ENCODE measurements at regions not wholly inside any gene's neighbourhood (a gene's known extent, or its start where the extent isn't known, plus 50 kb on each side); places are given as distances from the start of the nearest gene placed in this dataset.
A peak's percentile ranks its signal among the peaks of the same experiment; 100 is the strongest.

- DNase-seq = no peak
Observed at GRCh38 chr15:29456964-29457363, 187.3 kb upstream of the NSMCE3 start.

GRCh38 chr15:29456255-29456654 lies 186.6 kb upstream of the NSMCE3 start:
- DNase-seq = peak in 2 of 58 donors; percentile 13 to 25

GRCh38 chr15:29455530-29455929 lies 185.9 kb upstream of the NSMCE3 start:
- DNase-seq = no peak

GRCh38 chr15:29455055-29455454 lies 185.4 kb upstream of the NSMCE3 start:
- DNase-seq = no peak

DNA sequence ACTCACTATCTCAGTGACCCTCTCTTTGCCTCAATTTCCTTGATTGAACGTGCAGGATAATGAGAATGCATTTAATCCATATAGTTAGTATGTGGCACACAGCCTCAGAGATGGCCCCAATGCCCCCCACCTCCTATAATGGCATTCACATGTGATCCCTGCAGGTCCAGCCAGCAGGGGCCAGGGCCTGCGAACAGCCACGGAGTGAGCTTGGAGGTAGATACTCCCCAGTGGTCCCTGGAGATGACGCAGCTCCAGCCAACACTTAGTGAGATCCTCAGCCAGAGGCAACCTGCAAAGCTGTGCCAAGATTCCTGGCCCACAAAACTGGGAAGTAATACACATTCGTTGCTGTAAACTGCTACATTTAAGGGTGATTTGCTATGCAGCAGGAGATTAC lies 184.9 kb upstream of the NSMCE3 start:
- DNase-seq = no peak

DNA sequence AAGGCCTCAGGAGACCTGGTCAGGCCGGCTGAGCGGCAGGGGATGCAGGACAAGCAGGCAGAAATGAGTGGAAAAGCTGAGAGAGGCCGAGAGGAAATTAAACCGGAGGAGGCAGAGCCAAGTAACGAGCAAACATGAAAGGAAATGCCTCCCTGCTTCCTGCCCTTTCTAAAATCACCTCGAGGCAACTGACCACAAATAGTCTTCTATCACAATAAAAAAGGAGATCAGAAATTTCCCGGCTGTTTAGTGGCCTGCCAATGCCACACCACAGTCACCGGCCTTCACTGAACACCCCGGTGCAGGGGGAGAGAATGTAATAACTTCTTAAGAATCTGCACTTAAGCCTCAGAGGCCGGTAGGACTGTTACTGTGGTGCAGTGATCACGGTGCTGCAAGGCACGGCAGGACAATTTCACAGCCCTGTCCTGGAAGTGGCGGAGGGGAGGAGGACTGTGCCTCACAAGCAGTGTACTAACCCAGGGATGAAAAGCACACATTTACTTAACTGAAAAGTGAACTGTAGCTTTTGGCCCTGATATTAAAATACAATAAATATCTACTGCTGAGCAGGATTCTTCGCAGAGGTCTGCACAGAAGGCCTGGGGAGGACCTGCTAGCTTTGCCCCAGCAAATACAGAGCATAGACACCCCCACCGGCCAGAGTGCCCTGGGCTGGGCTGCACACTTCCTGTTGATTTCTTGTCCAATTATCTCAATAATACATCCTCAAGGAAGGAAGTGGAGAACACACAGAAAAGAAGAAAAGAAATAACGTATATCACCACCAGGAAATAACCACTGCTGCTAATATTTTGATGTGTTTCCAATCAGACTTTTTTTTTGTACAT lies 183.5 kb upstream of the NSMCE3 start:
- no peak for DNase-seq

- DNase-seq = no peak
Observed at GRCh38 chr15:29451201-29451781, 181.7 kb upstream of the NSMCE3 start.

DNA sequence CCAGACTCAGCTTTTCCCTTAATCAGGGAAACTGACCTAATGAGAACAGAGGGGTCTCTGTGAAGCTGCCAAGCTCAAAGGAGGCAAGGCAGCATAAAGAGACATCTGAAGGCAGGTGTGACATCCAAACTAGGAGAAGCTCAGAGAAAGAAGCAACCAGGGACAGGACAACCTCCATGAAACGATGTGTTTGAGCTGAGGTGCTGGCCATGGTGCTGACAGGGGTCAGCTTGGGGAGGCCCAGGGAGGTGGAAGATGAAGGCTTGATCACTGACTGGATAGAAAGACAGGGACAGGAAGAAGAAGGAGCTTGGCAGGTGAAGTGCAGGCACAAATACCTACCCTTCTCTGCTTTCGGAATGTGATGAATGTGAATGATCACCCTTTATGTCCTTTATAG lies 179.5 kb upstream of the NSMCE3 start:
- no peak for DNase-seq

DNA sequence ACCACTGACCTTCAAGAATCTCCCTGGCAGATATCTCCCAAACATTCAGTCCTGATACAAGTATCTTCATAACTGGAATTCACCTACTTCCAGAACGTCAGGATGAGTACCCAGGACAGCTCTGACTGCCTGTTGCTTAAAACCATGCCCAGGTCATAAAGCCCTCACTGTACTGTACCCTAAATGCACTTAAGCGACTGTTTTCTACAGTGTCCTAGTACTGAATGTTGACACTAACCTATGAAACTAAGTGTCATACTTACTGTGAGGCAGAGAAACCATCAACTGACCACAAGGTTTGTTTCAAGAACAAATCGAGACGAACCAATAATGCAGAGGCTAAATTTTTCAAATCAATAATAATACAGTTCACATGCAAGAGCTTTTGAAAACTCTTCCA lies 178.7 kb upstream of the NSMCE3 start:
- DNase-seq = no peak

DNA sequence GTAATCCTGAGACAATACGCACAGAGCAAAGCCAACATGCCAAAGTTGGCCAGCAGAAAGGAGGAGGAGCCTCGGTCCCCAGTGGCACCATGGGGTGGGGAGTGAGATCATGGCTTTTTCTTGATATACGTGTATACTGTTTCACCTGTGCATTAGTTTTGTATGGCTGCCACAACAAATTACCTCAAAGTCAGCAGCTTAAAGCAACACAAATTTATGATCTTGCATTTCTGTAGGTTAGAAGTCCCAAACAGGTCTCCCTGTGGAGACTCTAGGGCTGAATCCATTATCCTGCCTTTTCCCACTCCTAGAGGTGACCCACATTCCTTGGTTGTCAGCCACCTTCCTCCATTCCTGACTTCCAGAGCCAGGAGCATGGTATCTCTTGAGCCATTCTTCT lies 176.9 kb upstream of the NSMCE3 start:
- no peak for DNase-seq

DNA sequence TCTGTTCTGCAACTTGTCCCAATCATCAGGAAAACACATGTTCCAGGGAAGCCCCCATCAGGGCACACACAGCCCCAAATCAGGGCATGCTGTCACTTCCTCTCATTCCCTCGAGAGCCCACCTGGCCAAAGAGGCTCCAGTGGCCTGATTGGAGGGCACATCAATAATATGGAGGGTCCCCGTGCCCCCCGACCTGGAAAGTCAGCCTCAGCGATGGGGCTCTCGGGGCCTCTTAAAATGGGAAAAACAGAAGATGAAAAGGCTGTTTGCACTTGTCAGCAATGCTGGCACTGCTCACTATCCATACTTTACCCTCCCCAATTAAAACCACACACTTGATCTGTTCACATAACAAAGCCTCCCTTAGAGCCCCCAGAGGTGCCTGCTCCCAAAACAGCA lies 172.9 kb upstream of the NSMCE3 start:
- DNase-seq = no peak

GRCh38 chr15:29440541-29440940 lies 170.9 kb upstream of the NSMCE3 start:
- DNase-seq = no peak

- no peak for DNase-seq
Observed at GRCh38 chr15:29438703-29439055, 169.1 kb upstream of the NSMCE3 start.

- no peak for DNase-seq
Observed at GRCh38 chr15:29437888-29438702, 168.5 kb upstream of the NSMCE3 start.

- DNase-seq = no peak
Observed at GRCh38 chr15:29435811-29436210, 166.2 kb upstream of the NSMCE3 start.

GRCh38 chr15:29434280-29434679 lies 164.7 kb upstream of the NSMCE3 start:
- no peak for DNase-seq

- no peak for DNase-seq
Observed at GRCh38 chr15:29433507-29434248, 164.1 kb upstream of the NSMCE3 start.

GRCh38 chr15:29433050-29433318 lies 163.4 kb upstream of the NSMCE3 start:
- no peak for DNase-seq

GRCh38 chr15:29432191-29433049 lies 162.8 kb upstream of the NSMCE3 start:
- no peak for DNase-seq

- no peak for DNase-seq
Observed at GRCh38 chr15:29430831-29431230, 161.2 kb upstream of the NSMCE3 start.

DNA sequence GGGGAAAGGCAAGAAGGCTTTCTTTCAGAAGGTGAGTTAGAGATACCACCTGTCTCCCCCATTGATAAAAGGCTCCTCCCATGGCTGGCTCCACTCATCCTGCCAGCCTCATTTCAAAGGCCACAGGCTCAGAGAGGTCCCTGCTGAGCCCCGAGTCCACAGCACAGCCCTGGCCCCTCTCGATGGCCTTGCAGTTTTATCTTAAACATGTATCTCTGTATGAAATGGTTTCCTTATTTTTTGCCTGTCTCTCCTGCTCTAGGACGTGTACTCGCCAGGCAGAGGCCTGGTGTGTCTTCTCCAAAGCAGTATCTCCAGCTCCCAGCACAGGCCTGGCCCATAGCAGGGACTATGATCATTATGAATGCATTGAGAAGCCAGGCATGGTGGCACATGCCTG lies 160.5 kb upstream of the NSMCE3 start:
- DNase-seq = no peak
